PC-9 (cell line): ENCODE measurements at regions not wholly inside any gene's neighbourhood (a gene's known extent, or its start where the extent isn't known, plus 50 kb on each side); places are given as distances from the start of the nearest gene placed in this dataset.

Experiments used
- BruUV-seq: library from RNA; stranded (reverse); fragments of 400-500 nt; replicated peaks from 2 replicates; lab custom pipeline; 2021; lab: Mats Ljungman, UMichigan
- CTCF ChIA-PET: fragments of 300-600 bp; sonication (Branson Sonifier 250); formaldehyde crosslinking; loops from one replicate; lab custom pipeline; 2022; ENCODE audit warnings: antibody characterized with exemption; lab: Charles Lee
- POLR2A ChIA-PET: fragments of 300-600 bp; sonication (Branson Sonifier 250); formaldehyde crosslinking; loops from one replicate; lab custom pipeline; 2022; ENCODE audit warnings: antibody characterized with exemption; ENCODE audit not compliant: unreplicated experiment; lab: Charles Lee
- DNase-seq, 2 experiments: peaks; one replicate each; pipeline versions ENCODE4 v3.0.0 to v3.0.0-alpha.2; 2015 to 2022; ENCODE audit warnings: mixed read lengths in 1 of 2
- H2AFZ ChIP-seq: fragments of 200-600 bp; sonication (generic); 2 replicates; pipeline ENCODE4 v1.8.1; 2017; ENCODE audit warnings: antibody characterized with exemption
- H3F3A ChIP-seq: fragments of 200-600 bp; sonication (generic); 2 replicates; pipeline ENCODE4 v1.8.1; 2017; ENCODE audit warnings: antibody characterized with exemption, mild to moderate bottlenecking, low read depth; ENCODE audit not compliant: insufficient read depth
- H3K27ac ChIP-seq: fragments of 200-600 bp; sonication (generic); 2 replicates; pipeline ENCODE4 v1.6.1; 2016; ENCODE audit warnings: mixed run types
- H3K27me3 ChIP-seq: fragments of 200-600 bp; sonication (generic); 2 replicates; pipeline ENCODE4 v1.6.1; 2016; ENCODE audit warnings: low read depth, mixed run types; ENCODE audit not compliant: insufficient read depth
- H3K36me3 ChIP-seq: fragments of 200-600 bp; sonication (generic); 2 replicates; pipeline ENCODE4 v1.6.1; 2016; ENCODE audit warnings: low read depth, mixed run types
- H3K4me1 ChIP-seq: fragments of 200-600 bp; sonication (generic); replicated peaks from 2 replicates; pipeline ENCODE4 v1.6.1; 2016; ENCODE audit warnings: mixed run types; ENCODE audit not compliant: insufficient read depth
- H3K4me2 ChIP-seq: fragments of 200-600 bp; sonication (generic); 2 replicates; pipeline ENCODE4 v1.6.1; 2017; ENCODE audit warnings: mixed run types
- H3K4me3 ChIP-seq: fragments of 200-600 bp; sonication (generic); 2 replicates; pipeline ENCODE4 v1.6.1; 2016; ENCODE audit warnings: mixed run types
- H3K79me2 ChIP-seq: fragments of 200-600 bp; sonication (generic); 2 replicates; pipeline ENCODE4 v1.6.1; 2017; ENCODE audit warnings: low read depth, mixed run types
- H3K9me2 ChIP-seq: fragments of 200-600 bp; sonication (generic); 2 replicates; pipeline ENCODE4 v1.8.1; 2017; ENCODE audit warnings: mild to moderate bottlenecking; ENCODE audit not compliant: insufficient read depth
- H3K9me3 ChIP-seq: fragments of 200-600 bp; sonication (generic); 2 replicates; pipeline ENCODE4 v1.8.1; 2016; ENCODE audit warnings: low read depth; ENCODE audit not compliant: insufficient read depth
- H4K20me1 ChIP-seq: fragments of 200-600 bp; sonication (generic); 2 replicates; pipeline ENCODE4 v1.8.1; 2017; ENCODE audit not compliant: insufficient read depth
- EZH2 ChIP-seq: fragments of 200-600 bp; sonication (generic); IDR thresholded peaks from 2 replicates; pipeline ENCODE4 v1.8.0; 2017; ENCODE audit warnings: antibody characterized with exemption, low read depth
- intact Hi-C: fragments of 100-400 bp; cut with micrococcal nuclease; formaldehyde crosslinking; loops from one replicate; pipeline ENCODE4 v1.10.0; 2022; ENCODE audit not compliant: unreplicated experiment
- TF ChIP-seq, protein P1 (sequence below): fragments of 200-600 bp; sonication (generic); conservative IDR thresholded peaks from 2 replicates; pipeline ENCODE4 v1.6.1; 2017; ENCODE audit warnings: mixed run types, antibody characterized with exemption, mild to moderate bottlenecking, moderate library complexity

DNA sequence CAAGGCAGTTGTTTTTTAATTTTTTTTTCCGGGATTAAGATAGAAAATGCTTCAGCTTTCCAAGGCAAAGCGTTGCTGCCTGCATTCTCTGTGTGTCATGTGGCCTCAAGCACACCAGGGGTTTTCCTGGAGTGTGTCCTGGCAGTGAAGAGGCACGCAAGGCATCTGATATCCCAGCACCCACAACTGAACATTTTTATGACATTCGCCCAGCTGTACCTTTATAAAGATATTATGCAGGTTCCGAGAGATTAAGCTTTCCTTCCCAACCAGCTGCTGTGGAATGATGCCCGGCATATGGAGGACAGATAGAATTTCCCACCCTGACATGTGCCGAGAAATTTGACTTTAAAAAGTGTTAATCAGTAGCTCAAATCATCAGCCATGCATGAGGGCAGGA, 205.6 kb downstream of the GADD45G start:
- no peak for DNase-seq
- no peaks in the 10 kb centered on the region for H3K79me2 ChIP-seq
- no peak overlapping the region for H3K27ac ChIP-seq
- no peaks in the 10 kb centered on the region for H4K20me1 ChIP-seq
- no peak overlapping the region for H2AFZ ChIP-seq
- intact Hi-C loops: no loop called here
- CTCF ChIA-PET: no interaction called here
- H3K27me3 ChIP-seq: peaks cover 81% of the 10 kb centered on the region
- H3K4me2 ChIP-seq: no peak overlapping the region
- H3F3A ChIP-seq: no peaks in the 10 kb centered on the region
- no peak overlapping the region for H3K4me3 ChIP-seq
- H3K36me3 ChIP-seq: no peaks in the 10 kb centered on the region
- no peaks in the 10 kb centered on the region for H3K9me3 ChIP-seq
- no peaks in the 10 kb centered on the region for H3K4me1 ChIP-seq
- TF ChIP-seq, protein P1, sequence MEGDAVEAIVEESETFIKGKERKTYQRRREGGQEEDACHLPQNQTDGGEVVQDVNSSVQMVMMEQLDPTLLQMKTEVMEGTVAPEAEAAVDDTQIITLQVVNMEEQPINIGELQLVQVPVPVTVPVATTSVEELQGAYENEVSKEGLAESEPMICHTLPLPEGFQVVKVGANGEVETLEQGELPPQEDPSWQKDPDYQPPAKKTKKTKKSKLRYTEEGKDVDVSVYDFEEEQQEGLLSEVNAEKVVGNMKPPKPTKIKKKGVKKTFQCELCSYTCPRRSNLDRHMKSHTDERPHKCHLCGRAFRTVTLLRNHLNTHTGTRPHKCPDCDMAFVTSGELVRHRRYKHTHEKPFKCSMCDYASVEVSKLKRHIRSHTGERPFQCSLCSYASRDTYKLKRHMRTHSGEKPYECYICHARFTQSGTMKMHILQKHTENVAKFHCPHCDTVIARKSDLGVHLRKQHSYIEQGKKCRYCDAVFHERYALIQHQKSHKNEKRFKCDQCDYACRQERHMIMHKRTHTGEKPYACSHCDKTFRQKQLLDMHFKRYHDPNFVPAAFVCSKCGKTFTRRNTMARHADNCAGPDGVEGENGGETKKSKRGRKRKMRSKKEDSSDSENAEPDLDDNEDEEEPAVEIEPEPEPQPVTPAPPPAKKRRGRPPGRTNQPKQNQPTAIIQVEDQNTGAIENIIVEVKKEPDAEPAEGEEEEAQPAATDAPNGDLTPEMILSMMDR: no peak
- no peak for TF ChIP-seq EZH2
- BruUV-seq: no TSS peak
- H3K9me2 ChIP-seq: no peaks in the 10 kb centered on the region
- POLR2A ChIA-PET: no interaction called here

DNA sequence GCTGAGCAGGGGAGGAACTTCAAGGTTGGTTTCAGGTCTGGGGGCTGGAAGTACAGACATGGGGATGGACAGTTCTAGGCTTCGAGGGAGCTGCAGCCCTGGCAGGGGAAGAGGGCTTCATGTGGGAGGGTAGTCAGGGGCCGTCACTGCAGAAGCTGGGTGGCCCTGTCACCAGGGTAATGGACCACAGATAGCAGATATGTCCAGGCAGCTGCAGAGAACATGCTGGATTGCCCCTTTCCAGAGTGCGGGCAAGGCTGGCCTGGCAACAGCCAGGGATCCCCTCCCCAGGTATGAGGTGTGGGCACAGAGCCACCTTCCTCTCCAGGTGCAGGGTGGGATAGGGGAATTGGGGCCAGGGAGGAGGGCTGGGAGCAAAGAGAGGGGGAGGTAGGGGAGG, 206.5 kb downstream of the GADD45G start:
- H3K79me2 ChIP-seq: no peaks in the 10 kb centered on the region
- TF ChIP-seq, protein P1: no peak
- no peak for TF ChIP-seq EZH2

DNA sequence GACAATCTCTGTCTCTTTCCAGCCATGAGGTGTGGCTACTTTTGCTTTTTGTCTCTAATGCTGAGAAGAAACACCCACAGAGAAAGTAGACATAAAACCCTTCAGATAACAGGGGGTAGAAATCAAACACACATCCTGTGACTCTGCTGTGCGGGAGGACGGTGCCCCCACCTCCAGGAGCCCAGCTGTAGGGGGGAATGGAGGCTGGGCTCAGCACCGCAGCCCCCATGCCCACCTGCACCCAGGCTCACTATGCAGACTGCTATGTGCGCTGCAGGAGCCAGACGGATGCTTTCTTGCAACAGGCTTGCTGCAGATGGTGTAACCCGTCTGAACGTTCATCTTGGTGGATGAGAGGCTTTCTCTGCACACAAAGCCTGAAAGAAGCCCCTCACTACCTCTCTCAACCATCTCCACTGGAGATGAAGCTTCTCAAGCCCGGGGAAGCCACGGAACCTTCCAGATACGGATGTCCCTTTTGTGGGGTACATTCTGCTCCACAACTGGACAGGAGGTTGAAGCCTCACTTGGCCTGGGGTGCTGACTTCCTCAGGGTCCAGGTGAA, 207.2 kb downstream of the GADD45G start:
- DNase-seq: no peak
- ChIA-PET POLR2A (no interaction called here), CTCF (no interaction called here)
- H3K4me1 ChIP-seq: no peaks in the 10 kb centered on the region
- no peaks in the 10 kb centered on the region for H3K79me2 ChIP-seq
- no peaks in the 10 kb centered on the region for H3K36me3 ChIP-seq
- H3K4me3 ChIP-seq: no peak overlapping the region
- H3K9me3 ChIP-seq: no peaks in the 10 kb centered on the region
- no TSS peak for BruUV-seq
- no peaks in the 10 kb centered on the region for H3F3A ChIP-seq
- no peaks in the 10 kb centered on the region for H4K20me1 ChIP-seq
- no peaks in the 10 kb centered on the region for H3K9me2 ChIP-seq
- H3K27me3 ChIP-seq: peaks cover 86% of the 10 kb centered on the region
- TF ChIP-seq, protein P1: no peak
- TF ChIP-seq EZH2: no peak
- intact Hi-C loops: no loop called here
- H3K27ac ChIP-seq: no peak overlapping the region
- no peak overlapping the region for H3K4me2 ChIP-seq
- no peak overlapping the region for H2AFZ ChIP-seq

More for the DNA sequence above, 206.5 kb downstream of the GADD45G start:
- no peak for DNase-seq
- H3F3A ChIP-seq: no peaks in the 10 kb centered on the region
- H2AFZ ChIP-seq: no peak overlapping the region
- H3K4me2 ChIP-seq: no peak overlapping the region
- intact Hi-C loops: no loop called here
- H3K4me3 ChIP-seq: no peak overlapping the region
- no peaks in the 10 kb centered on the region for H3K9me2 ChIP-seq
- H3K4me1 ChIP-seq: no peaks in the 10 kb centered on the region
- H4K20me1 ChIP-seq: no peaks in the 10 kb centered on the region
- H3K36me3 ChIP-seq: no peaks in the 10 kb centered on the region
- BruUV-seq: no TSS peak
- H3K27me3 ChIP-seq: peaks cover 81% of the 10 kb centered on the region
- ChIA-PET CTCF (no interaction called here), POLR2A (no interaction called here)
- H3K27ac ChIP-seq: no peak overlapping the region
- no peaks in the 10 kb centered on the region for H3K9me3 ChIP-seq
